HepG2 (cell line): ENCODE measurements at regions not wholly inside any gene's neighbourhood (a gene's known extent, or its start where the extent isn't known, plus 50 kb on each side); places are given as distances from the start of the nearest gene placed in this dataset.

Experiments
- ARID3A ChIP-seq: IDR thresholded peaks from 2 replicates; pipeline ENCODE4 v1.6.1; 2012; ENCODE audit warnings: low read depth, low read length, improper control_type of control experiment
- ARID4A ChIP-seq: sonication (generic); formaldehyde crosslinking; IDR thresholded peaks from 2 replicates; pipeline ENCODE4 v1.5.0; 2020; ENCODE audit warnings: mild to moderate bottlenecking, missing genetic modification reagents, borderline replicate concordance
- CBX5 ChIP-seq: sonication (generic); formaldehyde crosslinking; IDR thresholded peaks from 2 replicates; pipeline ENCODE4 v1.4.0; 2020; ENCODE audit warnings: missing genetic modification reagents, borderline replicate concordance
- ETV5 ChIP-seq: IDR thresholded peaks from 2 replicates; pipeline ENCODE4 v1.6.1; 2018; ENCODE audit warnings: missing biosample characterization, missing genetic modification reagents, inconsistent platforms, borderline replicate concordance
- GATAD1 ChIP-seq: IDR thresholded peaks from 2 replicates; pipeline ENCODE4 v1.6.1; 2016; ENCODE audit warnings: missing genetic modification reagents, missing compliant biosample characterization
- NKX3-1 ChIP-seq: sonication (generic); formaldehyde crosslinking; IDR thresholded peaks from 2 replicates; pipeline ENCODE4 v1.5.0; 2020; ENCODE audit warnings: missing genetic modification reagents
- PAF1 ChIP-seq: IDR thresholded peaks from 2 replicates; pipeline ENCODE4 v1.6.1; 2016; ENCODE audit warnings: missing genetic modification reagents, missing compliant biosample characterization
- STAG1 ChIP-seq: sonication (generic); formaldehyde crosslinking; IDR thresholded peaks from 2 replicates; pipeline ENCODE4 v1.4.0; 2020; ENCODE audit warnings: missing genetic modification reagents
- THAP9 ChIP-seq: sonication (generic); formaldehyde crosslinking; IDR thresholded peaks from 2 replicates; pipeline ENCODE4; 2020; ENCODE audit warnings: missing genetic modification reagents, mild to moderate bottlenecking, borderline replicate concordance
- ZNF101 ChIP-seq: sonication (generic); formaldehyde crosslinking; IDR thresholded peaks from 2 replicates; pipeline ENCODE4 v1.4.0; 2020; ENCODE audit warnings: mild to moderate bottlenecking, low read depth, missing genetic modification reagents, borderline replicate concordance
- ZNF280D ChIP-seq: sonication (generic); formaldehyde crosslinking; IDR thresholded peaks from 2 replicates; pipeline ENCODE4 v1.5.1; 2020; ENCODE audit warnings: mild to moderate bottlenecking, missing genetic modification reagents
- ZNF3 ChIP-seq: IDR thresholded peaks from 2 replicates; pipeline ENCODE4 v1.7.0; 2017; ENCODE audit warnings: inconsistent platforms

- 0 out of 2 replicates have a peak, but pooled peaks have one; percentile 17 for TF ChIP-seq ARID4A (CRISPR knock-in tag)
- TF ChIP-seq GATAD1 (CRISPR knock-in tag) = no peak
- no peak for TF ChIP-seq STAG1 (CRISPR knock-in tag)
- TF ChIP-seq PAF1 (CRISPR knock-in tag) = no peak
- TF ChIP-seq NKX3-1 (CRISPR knock-in tag) = 0 out of 2 replicates have a peak, but pooled peaks have one; percentile 39
- TF ChIP-seq ZNF3 (CRISPR knock-in tag) = peak; percentile 85
- TF ChIP-seq CBX5 (CRISPR knock-in tag) = 0 out of 2 replicates have a peak, but pooled peaks have one; percentile 35
- no peak for TF ChIP-seq ZNF101 (CRISPR knock-in tag)
- peak; percentile 17; the same call in 1 of the 2 replicates for TF ChIP-seq ZNF280D
- TF ChIP-seq ETV5 = peak; percentile 49; the same call in 1 of the 2 replicates
- no peak for TF ChIP-seq THAP9
- no peak for TF ChIP-seq ARID3A
These were observed 80.3 kb upstream of the GRIN2A start (continued) for GRCh38 chr16:10262377-10263132.
